OCI-LY7 (cell line): ENCODE measurements at regions not wholly inside any gene's neighbourhood (a gene's known extent, or its start where the extent isn't known, plus 50 kb on each side); places are given as distances from the start of the nearest gene placed in this dataset.

Experiments used
- CTCF ChIP-seq: fragments of 200-600 bp; sonication (generic); conservative IDR thresholded peaks from 2 replicates; pipeline ENCODE4 v1.5.1; 2014; ENCODE audit warnings: mild to moderate bottlenecking, antibody characterized with exemption, low read length, moderate library complexity, mixed read lengths
- EZH2phosphoT487 ChIP-seq: fragments of 200-600 bp; sonication (generic); IDR thresholded peaks from 2 replicates; pipeline ENCODE4 v1.6.1; 2018; ENCODE audit warnings: low read depth, borderline replicate concordance, mild to moderate bottlenecking, mixed run types, antibody characterized with exemption, low read length, moderate library complexity, mixed read lengths

GRCh38 chr2:7692657-7693161 is 775.5 kb downstream of the RNF144A start:
- TF ChIP-seq CTCF, result no peak
- no peak for TF ChIP-seq EZH2phosphoT487
